GM21529 (cell line): ENCODE measurements at regions not wholly inside any gene's neighbourhood (a gene's known extent, or its start where the extent isn't known, plus 50 kb on each side); places are given as distances from the start of the nearest gene placed in this dataset.
"Not testable (repeated sequence)": the region's sequence is repeated elsewhere in the genome, so short reads cannot be mapped to it uniquely, and the experiment has no call there.

Source experiments
- ATAC-seq: cut with Tn5 transposase; IDR thresholded peaks from one replicate; pipeline ENCODE4 v1.9.1; 2021; ENCODE audit not compliant: unreplicated experiment

DNA sequence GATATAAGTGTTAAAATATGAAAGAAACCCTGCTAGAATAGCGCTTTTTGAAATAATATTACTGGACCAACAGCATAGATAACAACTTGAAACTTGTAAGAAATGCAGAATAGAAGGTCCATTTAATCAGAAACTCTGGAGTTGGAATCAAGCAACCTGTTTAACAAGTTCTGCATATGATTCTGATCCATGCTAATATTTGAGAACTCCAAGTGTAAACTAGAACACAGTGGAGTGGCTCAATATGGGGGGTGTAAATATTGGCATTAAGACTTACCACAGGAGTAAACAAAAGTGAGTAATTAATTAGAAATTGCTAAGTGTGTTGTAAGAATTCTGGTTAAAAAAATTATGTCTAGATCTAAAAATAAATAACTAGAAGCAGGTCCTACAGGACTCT is 151.2 kb downstream of the SLITRK1 start:
- no peak for ATAC-seq

DNA sequence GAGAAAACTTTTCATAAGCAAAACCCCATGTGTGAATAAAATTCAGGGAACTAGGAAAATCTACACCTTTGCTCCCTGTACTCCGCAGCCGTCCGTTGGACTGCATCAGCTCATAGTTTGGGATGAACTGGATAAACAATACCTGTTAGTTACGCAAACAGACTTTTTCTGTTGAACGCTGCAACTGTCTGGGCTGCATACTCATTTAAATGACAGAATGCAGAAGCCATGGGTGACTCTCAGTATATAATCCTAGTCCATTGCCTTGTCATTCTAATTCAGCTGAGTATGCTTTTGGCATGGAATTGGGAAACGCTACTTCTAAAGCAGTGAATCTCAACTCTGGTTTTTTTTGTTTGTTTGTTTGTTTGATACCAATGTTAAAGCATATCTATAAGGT is 151.6 kb downstream of the SLITRK1 start:
- no peak for ATAC-seq

GRCh38 chr13:83722443-83722842 is 159.8 kb downstream of the SLITRK1 start:
- no peak for ATAC-seq

- ATAC-seq, result no peak
These were observed 166.2 kb downstream of the SLITRK1 start for GRCh38 chr13:83716121-83716520.

- ATAC-seq, result no peak
These were observed 168.0 kb downstream of the SLITRK1 start for GRCh38 chr13:83714236-83714635.

GRCh38 chr13:83710133-83710515 is 172.2 kb downstream of the SLITRK1 start:
- no peak for ATAC-seq

DNA sequence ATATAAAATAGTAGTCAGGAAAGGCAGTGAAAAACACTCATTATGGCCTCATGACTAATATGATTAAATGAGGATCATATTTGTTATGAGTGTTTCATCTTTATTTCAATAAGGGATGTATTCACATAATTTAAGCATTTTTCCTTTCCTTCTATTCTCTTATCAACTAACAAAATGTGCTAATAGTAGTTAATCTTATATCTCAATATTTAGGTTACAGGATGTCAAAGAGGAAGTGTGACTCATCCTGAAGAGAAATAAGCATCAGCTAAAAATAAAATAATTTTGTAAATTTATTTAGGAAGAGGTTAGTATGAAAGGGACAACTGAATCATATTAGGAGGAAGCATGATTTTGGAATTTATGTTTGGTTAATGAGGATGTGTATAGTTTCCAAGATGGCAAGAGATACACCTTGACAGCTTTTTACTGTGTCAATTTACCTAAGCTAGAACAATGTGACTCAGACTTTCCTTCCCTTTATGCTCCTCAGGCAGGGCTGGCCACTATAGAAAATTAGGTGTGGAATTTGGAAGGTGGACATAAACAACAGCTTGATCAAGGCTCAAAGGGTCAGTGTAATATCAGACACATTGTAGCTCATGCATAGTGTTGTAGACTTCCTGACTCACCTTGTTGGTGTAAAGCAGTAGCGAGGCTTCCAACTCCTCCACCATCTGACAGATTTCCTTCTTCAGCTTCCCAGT is 172.7 kb downstream of the SLITRK1 start:
- no peak for ATAC-seq

GRCh38 chr13:83702021-83702420 is 180.3 kb downstream of the SLITRK1 start:
- ATAC-seq, result no peak

DNA sequence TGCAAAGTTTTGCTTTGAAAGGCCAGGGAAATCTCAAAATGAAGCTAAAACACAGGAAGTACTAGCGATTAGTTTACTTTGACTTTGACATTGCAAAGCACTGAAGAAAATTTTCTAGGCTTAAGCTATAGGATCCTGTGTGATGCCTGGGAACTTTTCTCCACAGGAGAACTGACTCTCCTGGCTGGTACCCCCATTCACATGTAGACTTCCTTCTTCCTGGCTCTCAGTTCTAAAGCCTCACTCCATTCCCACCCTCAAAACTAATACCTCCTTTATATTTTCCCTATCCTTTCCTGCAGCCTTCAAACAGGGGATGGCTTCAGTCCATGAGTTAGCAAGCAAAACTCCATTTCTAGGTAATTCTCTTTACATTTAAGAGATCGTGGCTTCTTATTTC is 189.5 kb downstream of the SLITRK1 start:
- no peak for ATAC-seq

- ATAC-seq, result no peak
These were observed 190.3 kb downstream of the SLITRK1 start for GRCh38 chr13:83691966-83692365.

GRCh38 chr13:83681547-83681946 is 200.7 kb downstream of the SLITRK1 start:
- no peak for ATAC-seq

DNA sequence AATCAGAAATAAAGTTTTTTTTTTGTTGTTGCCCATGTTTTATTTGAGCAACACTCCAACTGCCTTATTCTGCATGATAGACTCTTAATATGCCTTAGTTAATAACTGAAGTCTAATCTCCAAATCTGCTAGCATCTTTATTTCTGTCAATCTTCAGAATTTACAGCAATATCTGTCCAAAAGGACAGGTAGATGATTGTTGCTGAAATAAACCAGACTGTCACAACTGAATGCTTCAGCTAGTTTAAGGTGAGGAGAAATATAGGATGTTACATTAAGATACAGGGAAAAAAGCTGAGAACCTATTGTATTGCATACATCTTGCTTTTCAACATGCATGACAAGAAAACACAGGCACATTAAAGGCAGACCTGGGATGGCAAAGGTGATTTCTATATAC is 204.3 kb downstream of the SLITRK1 start:
- no peak for ATAC-seq

GRCh38 chr13:83672612-83673011 is 209.7 kb downstream of the SLITRK1 start:
- ATAC-seq, result no peak

GRCh38 chr13:83667606-83668005 is 214.7 kb downstream of the SLITRK1 start:
- no peak for ATAC-seq

- ATAC-seq, result no peak
These were observed 216.1 kb downstream of the SLITRK1 start for GRCh38 chr13:83666141-83666540.

DNA sequence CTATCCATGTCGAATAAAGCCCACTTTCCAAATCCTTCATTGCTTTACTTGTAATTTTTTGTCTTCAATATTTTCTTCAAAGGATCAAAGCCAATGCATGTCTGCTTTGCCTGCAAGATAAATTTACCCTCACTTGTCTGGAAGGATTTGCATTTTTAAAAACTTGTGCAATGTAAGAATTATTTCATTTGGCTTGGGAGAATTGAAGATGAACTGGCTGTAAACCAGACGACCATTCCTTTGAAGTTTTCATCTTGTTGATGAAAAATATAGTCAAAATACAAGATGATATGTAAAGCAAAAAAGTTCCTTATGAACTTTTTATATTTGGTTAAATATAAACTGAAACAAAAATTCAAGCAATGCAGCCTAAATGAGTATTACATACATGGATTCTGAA is 225.0 kb downstream of the SLITRK1 start:
- ATAC-seq, result no peak

DNA sequence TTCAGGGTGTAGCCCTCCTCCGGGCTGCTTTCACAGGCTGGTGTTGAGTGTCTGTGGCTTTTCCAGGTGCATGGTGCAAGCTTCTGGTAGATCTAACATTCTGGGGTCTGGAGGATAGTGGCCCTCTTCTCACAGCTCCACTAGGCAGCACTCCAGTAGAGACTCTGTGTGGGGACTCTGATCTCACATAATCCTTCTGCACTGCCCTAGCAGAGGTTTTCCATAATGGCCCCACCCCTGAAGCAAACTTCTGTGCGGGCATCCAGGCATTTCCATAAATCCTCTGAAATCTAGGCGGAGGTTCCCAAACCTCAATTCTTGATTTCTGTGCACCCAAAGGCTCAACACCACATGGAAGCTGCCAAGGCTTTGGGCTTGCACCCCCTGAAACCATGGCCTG is 239.7 kb downstream of the SLITRK1 start:
- not testable (repeated sequence) for ATAC-seq

DNA sequence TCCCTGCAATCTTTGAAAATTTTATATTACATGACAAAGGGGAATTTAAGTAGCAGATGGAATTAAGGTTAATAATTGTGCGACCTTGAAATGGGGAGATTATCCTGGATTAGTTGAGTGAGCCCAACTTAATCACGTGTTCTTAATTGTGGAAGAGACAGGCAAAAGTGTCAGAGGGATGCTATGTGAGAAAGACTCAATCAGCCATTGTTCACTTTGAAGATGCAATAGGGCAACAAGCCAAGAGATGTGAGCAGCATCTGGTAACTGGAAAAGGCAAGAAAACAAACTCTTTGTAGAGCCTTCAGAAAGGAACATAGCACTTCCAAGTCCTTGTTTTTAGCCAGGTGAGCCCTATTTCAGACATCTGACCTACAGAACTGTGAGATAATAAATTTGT is 247.7 kb downstream of the SLITRK1 start:
- no peak for ATAC-seq

DNA sequence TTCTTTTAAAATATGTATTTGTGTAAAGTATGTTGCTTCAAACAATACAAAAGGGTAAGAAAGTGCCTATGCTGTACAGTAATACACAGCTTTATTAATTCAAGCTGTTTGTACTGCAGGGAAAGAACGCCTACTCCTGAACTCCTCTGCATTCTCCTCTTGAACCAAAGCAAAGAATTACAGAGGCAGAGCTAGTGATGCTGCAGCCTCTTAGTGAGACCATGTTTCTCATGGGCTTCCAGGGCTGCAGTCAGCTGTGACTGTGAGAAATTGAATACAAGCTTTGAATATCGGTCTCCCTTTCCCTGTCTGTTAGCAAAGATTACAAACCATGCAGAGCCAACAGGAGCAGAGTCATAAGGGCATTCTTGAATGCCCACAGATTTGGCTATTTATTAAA is 248.5 kb downstream of the SLITRK1 start:
- ATAC-seq, result no peak

DNA sequence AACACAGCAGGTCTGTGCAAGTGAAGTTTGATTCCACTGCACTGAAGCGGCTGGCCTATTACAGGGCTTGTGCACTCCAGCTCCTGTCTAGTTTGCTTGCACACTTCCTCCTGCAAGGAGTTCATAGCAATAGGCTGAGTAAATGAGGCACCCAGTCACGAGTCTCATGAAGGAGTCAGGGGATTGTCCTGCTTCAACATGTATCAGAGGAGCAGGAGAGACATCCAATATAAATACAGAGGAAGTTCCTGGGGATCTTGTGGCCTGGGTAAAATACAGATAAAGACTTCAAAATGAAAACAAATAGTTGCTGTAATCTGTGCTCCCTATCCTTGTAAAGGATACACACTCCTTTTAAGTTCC is 259.9 kb downstream of the SLITRK1 start:
- ATAC-seq, result no peak

GRCh38 chr13:83621765-83622421 is 260.4 kb downstream of the SLITRK1 start:
- no peak for ATAC-seq

DNA sequence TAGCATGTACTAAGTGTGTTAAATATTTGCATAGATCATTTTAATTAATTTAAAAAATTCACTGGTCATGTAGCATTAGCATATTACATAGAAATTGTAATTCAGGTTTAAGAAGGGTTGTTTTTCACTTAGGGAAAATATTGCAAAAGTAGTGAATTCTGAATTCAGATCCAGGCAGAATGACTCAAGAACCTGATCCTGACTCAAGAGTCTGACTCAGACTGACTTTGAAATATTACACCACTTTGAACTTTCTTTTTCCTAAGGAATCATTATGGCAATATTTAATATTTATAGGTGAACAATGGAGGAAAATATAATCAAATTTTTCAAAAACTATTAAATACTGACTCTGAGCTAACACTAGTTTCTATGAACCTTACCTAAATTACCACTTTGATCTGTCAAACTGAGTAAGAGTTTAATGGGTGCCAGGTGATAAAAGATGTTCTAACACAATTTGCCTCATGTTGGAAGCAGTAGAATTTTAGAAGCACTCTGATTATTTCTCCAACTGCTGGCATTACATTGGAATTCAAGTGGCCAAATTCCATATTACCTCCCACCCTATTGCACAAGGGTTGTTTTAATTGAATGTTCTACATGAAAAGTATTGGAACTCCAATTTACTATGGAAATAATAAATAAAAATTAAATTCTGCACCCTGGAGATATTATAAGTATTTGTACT is 261.6 kb downstream of the SLITRK1 start:
- no peak for ATAC-seq
